GM18858 (cell line): ENCODE measurements at regions not wholly inside any gene's neighbourhood (a gene's known extent, or its start where the extent isn't known, plus 50 kb on each side); places are given as distances from the start of the nearest gene placed in this dataset.
"Not testable (repeated sequence)": the region's sequence is repeated elsewhere in the genome, so short reads cannot be mapped to it uniquely, and the experiment has no call there.

Experiments
- ATAC-seq: cut with Tn5 transposase; IDR thresholded peaks from one replicate; pipeline ENCODE4 v1.9.1; 2021; ENCODE audit not compliant: unreplicated experiment

GRCh38 chr4:151519728-151520415 lies 110.9 kb downstream of the FHIP1A start:
- no peak for ATAC-seq

DNA sequence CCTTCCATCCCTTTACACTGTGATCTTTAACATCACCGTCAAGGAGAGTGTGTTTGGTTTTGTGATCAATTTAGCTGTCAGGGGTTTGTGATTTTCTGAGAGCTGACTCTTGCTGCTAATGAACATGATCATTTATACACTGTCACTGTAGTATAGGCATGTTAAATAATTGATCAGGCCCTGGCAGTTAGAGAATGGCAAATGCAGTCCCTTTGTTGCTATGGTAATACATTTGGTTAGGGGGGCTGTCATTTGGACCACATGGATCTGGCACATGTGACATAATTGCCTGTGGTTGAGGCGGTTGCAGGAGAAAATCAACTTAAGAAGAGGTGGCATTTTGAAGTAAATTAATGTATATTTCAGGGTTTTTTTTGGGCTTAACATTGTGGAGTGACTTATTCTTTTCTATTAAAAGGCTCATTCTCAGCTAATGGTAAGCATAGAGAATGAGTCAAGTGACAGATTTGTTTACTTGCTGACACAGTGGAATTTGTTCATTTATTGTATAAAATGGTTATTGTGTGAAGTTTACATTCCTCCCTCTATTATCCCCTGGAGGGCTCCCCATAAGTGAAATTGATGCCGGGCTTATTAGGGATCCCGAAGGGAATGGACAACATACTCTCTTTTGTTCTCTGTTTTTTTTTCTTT lies 114.0 kb downstream of the FHIP1A start:
- ATAC-seq, result no peak

DNA sequence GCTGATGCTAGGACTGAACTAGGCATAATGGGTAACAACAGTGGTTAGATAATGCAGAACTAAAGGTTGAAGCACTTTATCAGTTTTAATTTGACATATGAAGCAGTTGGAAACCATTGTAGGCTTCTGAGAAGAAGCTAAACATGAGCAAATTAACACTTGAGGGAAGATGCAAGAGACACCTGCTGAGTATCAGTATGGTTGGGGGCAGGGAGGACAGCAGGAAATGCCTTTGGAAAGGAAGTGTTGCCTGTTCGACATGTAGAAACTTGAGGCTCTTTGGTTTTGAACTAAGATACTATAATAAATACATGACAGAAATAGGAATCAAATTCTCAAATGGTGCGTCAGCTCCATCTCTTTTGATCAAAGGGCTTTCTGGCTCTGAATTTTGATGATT lies 115.6 kb downstream of the FHIP1A start:
- ATAC-seq, result no peak

DNA sequence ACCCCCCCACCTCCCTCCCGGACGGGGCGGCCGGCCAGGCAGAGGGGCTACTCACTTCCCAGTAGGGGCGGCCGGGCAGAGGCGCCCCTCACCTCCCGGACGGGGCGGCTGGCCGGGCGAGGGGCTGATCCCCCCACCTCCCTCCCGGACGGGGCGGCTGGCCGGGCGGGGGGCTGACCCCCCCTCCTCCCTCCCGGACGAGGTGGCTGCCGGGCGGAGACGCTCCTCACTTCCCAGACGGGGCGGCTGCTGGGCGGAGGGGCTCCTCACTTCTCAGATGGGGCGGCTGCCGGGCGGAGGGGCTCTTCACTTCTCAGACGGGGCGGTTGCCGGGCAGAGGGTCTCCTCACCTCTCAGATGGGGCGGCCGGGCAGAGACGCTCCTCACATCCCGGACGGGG lies 117.5 kb downstream of the FHIP1A start:
- not testable (repeated sequence) for ATAC-seq

DNA sequence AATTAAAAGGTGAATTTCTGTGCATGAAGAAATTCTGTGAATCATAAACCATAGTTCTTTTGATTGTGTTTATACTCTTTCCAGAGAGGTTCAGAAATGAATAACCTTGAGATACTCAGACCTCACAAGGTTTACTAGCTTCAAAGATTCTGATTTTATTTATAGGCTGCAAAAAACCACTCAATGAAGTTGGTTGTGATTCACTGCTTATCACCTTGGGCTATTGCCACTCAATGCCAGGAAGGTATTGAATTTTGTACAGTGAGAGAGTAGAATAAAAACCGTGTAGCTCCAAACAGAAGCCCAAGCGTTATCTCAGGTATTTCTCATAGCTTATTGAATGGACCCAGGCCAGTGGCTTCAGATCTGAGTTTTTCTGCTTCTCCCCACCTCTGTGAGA lies 118.7 kb downstream of the FHIP1A start:
- ATAC-seq, result no peak

- no peak for ATAC-seq
These were observed 120.2 kb downstream of the FHIP1A start for GRCh38 chr4:151529187-151529586.

DNA sequence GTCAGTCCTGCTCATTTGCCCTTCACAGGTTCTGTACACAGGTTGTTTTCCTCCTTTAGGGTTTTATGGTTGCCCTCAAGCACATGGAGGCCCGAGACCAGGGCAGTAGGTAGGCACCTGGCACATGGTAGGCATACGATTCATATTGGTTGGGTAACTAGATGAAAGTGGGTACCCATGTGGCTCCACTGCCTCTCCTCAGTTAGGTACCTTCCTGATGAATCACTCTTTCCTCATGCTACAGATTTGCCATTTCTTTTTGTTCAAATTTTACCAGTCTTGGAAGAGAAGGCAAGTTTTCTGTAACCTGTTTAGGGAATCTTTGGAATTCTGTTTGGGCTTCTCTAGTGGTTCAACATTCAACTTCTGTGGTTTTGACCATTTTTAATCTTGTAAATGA lies 121.3 kb downstream of the FHIP1A start:
- no peak for ATAC-seq

GRCh38 chr4:151530783-151531182 lies 121.8 kb downstream of the FHIP1A start:
- ATAC-seq, result no peak

DNA sequence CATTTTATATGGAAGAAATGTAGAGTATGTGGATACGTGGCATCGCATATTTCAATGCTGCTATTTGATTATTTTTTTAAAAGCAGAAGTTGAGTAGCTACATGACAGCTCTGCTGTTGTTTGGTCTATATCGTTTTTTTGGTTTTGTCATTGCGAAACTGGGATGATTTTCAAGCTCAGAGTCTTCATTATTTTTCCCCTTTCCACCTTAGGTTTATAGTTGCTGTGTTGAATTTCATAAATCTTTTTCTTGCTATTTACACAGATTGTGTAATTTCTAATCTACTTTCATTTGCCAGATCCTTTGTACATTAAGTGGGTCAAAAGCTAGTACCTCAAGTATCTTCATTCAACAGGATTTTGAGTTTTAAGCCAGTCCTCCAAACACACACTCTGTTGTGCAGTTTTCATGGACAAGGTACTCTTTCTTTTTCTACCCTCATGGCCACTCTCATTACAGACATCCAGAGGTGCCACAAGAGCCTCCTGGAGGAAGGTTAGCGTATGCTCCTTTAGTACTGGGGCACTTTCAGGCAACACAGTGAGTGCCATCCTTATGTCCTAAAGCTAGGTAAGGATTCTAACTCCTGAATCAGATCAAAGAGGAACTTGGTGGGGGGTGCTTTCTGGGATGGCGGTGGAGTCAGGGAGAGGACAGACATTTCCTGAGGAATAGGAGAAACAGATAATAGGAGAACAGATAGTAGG lies 123.2 kb downstream of the FHIP1A start:
- no peak for ATAC-seq

DNA sequence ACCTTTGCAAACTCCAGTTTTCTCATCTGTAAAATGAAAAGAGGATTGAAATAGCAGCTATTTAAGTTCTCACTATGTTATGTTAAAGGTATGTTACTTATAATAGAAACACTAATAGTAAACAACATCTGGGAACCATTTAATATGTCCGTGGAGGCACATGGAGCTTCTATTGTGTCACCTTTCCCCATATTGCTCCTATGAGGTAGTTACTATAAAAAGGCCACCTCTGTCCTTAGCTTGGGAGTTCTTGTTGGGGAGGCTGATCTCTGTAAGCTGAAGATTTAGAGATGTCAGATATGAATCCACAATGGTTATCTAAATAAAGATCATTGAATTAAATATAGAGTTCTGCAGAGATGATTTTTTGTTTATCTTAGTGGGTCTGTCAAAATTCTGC lies 125.2 kb downstream of the FHIP1A start:
- ATAC-seq, result no peak

DNA sequence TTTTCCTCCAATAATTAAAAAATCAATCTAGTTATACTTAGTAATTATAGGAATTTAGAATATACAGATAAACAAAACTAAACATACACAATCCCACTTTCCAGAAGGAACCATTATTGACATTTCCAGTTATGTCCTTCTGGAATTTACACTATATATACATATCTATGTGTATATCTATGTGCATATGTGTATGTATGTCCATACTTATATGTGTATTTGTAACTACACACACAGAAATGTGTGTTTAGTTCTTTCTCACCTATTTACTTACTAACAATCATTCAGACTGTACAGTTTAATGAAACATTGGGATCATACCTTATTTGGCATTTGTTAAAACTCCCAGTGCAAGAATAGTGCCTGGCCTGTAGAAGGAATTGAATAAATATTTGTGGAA lies 126.4 kb downstream of the FHIP1A start:
- ATAC-seq, result no peak

GRCh38 chr4:151537687-151538086 lies 128.7 kb downstream of the FHIP1A start:
- no peak for ATAC-seq

DNA sequence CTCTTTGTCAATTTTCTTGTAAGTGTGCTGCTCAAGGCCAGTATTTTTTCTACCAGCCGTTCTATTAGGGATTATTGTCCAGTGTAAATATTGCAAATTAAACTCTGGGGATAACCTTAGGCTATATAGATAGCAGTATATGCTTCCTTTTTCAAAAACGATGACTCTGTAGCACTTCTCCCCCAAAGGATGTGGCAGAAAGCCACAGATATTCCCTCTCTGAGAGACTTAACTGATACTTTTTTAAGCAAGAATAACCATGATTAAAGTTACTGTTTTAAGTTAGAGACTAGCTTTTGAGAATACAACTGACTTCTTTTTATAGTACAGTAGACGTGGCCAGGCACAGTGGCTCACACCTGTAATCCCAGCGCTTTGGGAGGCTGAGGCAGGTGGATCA lies 130.0 kb downstream of the FHIP1A start:
- ATAC-seq, result no peak

- no peak for ATAC-seq
These were observed 131.9 kb downstream of the FHIP1A start for GRCh38 chr4:151540728-151541388.

- no peak for ATAC-seq
These were observed 132.6 kb downstream of the FHIP1A start for GRCh38 chr4:151541389-151542071.

DNA sequence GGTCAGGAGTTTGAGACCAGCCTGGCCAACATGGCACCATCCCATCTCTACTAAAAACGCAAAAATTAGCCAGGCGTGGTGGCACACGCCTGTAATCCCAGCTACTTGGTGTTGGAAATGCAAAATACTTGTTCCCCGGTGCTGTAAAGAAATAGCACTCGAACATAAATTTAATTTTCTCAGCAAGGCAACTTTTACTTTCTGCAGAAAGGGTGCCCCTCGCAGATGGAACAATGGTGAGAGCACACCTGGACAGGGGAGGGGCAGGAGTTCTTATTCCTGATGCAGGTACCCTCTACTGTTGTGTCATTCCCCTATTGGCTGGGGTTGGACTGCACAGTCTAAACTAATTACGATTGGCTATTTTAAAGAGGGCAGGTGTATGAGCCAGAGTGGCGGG lies 139.7 kb downstream of the FHIP1A start:
- no peak for ATAC-seq

DNA sequence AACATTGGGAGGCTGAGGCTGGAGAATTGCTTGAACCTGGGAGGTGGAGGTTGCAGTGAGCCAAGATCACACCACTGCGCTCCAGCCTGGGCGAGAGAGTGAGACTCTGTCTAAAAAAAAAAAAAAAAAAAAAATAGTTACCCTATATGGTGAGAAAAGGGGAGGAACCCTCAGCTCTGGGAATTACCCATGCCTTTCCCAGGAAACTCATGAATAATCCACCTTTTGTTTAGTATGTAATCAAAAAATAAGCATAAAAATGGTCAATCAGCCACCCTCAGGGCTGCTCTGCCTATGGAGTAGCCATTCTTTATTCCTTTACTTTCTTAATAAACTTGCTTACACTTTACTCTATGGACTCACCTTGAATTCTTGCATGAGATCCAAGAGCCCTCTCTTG lies 140.4 kb downstream of the FHIP1A start:
- ATAC-seq, result not testable (repeated sequence)

- ATAC-seq, result no peak
These were observed 144.9 kb downstream of the FHIP1A start for GRCh38 chr4:151553874-151554273.

- ATAC-seq, result no peak
These were observed 146.4 kb downstream of the FHIP1A start for GRCh38 chr4:151555151-151555945.

DNA sequence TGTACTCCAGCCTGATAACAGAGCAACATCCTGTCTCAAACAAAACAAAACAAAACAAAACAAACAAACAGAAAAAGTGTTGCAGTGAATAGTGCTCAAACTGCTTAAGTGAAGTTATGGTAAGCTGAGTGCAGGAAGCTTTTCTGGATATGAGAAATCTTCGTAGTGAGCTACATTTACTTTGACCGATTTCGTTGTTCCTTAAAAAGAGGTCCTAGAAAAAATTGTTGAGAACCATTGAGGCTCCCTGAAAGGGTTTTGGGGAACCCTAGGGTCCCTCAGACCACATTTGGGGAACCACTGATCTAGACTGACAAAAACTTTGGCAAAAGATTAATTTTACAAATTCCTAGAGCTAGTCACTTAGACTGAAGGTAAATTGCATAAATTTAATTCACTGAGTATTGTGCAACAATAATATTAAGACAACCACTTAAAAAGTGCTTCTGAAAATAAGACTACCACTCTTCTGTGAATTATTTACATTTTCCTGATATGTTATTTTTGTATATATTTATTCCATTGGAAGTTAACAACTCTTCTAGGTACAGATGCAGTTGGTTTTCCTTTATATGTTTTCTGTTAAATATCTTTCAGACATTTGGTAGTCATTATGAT lies 149.6 kb downstream of the FHIP1A start:
- ATAC-seq, result no peak
